ENCODE measurements at regions not wholly inside any gene's neighbourhood (a gene's known extent, or its start where the extent isn't known, plus 50 kb on each side); places are given as distances from the start of the nearest gene placed in this dataset.

GRCh38 chr2:58906081-58906645 lies 665.0 kb upstream of the FANCL start:
- Histone ChIP-seq H3K27me3 (no peaks in the 10 kb centered on the region), H3K4me3 (ENCODE audit: low read depth, low read length) (no peak overlapping the region), H3K36me3 (no peaks in the 10 kb centered on the region), H3K9me3 (no peaks in the 10 kb centered on the region), H3K4me1 (no peaks in the 10 kb centered on the region)
- TF ChIP-seq, protein P1, sequence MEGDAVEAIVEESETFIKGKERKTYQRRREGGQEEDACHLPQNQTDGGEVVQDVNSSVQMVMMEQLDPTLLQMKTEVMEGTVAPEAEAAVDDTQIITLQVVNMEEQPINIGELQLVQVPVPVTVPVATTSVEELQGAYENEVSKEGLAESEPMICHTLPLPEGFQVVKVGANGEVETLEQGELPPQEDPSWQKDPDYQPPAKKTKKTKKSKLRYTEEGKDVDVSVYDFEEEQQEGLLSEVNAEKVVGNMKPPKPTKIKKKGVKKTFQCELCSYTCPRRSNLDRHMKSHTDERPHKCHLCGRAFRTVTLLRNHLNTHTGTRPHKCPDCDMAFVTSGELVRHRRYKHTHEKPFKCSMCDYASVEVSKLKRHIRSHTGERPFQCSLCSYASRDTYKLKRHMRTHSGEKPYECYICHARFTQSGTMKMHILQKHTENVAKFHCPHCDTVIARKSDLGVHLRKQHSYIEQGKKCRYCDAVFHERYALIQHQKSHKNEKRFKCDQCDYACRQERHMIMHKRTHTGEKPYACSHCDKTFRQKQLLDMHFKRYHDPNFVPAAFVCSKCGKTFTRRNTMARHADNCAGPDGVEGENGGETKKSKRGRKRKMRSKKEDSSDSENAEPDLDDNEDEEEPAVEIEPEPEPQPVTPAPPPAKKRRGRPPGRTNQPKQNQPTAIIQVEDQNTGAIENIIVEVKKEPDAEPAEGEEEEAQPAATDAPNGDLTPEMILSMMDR (IDR thresholded peaks at IDR 0.05; ENCODE audit: low read depth, low read length): no peak
- no peak for DNase-seq

DNA sequence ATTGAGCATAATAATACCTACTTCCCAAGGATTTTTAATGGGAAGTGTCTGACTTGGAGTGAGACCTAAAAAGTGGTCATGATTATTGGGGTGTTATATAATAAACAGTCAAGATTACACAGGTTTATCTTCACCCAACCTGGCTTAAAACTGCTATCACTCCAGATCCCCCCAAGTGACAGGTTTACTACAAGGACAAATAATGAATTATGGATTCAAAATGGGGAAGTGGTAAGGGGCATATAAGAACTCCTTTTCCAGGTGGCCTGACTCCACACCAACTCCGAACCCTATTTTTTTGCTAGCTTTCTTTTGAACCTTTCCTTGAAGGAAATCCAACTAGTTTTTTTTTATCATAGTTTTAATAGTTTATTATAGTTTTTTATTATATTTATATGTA lies 663.0 kb upstream of the FANCL start:
- H3K4me3 ChIP-seq (ENCODE audit: low read depth, low read length): no peak overlapping the region
- H3K27me3 ChIP-seq: no peaks in the 10 kb centered on the region
- no peak for DNase-seq
- no peaks in the 10 kb centered on the region for H3K4me1 ChIP-seq
- no peaks in the 10 kb centered on the region for H3K36me3 ChIP-seq
- TF ChIP-seq, protein P1 (IDR thresholded peaks at IDR 0.05; ENCODE audit: low read depth, low read length): no peak
- H3K9me3 ChIP-seq: no peaks in the 10 kb centered on the region

DNA sequence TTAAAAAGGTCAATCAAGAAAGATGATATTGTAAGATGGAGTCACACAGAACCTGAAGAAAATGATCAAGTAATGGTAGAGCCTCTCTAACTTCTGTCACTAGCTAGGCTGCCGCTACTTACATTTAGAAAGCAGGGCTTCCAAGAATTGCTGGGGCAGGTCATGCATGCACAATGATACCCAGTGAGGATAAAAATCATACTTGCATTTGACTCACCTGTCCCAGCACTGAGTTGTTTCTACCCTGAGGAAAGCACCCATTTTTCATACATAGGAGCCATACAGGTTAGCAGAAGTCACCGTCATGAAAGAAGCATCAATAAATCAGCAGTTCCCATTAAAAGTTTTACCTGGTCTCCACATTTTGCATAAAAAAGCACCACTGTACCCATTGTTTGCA lies 662.3 kb upstream of the FANCL start:
- H3K4me3 ChIP-seq (ENCODE audit: low read depth, low read length): no peak overlapping the region
- DNase-seq: no peak
- H3K9me3 ChIP-seq: no peaks in the 10 kb centered on the region
- H3K36me3 ChIP-seq: no peaks in the 10 kb centered on the region
- no peaks in the 10 kb centered on the region for H3K27me3 ChIP-seq
- no peaks in the 10 kb centered on the region for H3K4me1 ChIP-seq
- TF ChIP-seq, protein P1 (IDR thresholded peaks at IDR 0.05; ENCODE audit: low read depth, low read length): no peak

DNA sequence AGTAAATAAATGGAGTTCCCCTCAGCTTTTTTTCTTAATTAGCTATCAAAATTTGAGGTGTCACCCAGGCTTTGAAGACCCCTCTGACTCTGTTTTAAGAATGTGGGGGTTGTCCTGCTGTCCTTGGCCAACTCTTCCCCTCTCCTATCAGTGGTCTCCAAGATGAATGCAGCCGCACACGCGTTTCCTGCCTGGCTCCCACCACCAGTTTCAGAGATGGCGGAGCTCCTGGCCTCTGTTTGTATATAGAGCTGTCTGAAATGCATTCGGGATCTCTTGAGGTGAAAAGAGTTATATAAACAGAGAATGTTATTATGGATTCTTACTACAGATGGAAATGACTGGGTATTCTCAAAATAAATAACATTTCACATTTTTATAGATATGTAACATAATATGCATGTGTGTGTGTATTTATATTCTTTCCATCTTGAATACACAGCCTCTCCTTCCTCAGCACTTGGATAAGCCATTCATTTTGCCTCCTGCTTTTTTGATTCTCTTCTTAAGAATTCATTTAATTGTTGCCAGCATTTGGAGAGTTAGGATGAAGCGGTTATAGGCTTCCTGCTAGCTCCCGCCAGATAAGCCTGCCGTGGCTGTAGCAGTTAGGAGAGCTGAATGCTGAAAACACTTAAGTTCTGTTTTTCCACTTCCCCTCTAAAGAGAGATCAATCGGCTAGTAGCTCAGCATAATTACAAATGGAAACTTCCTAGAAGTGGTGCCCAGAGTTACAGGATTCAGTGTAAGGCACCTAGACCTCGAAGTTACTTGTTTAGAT lies 659.3 kb upstream of the FANCL start:
- Histone ChIP-seq H3K4me3 (ENCODE audit: low read depth, low read length) (no peak overlapping the region), H3K9me3 (no peaks in the 10 kb centered on the region), H3K36me3 (no peaks in the 10 kb centered on the region), H3K4me1 (no peaks in the 10 kb centered on the region), H3K27me3 (no peaks in the 10 kb centered on the region)
- no peak for DNase-seq
- TF ChIP-seq, protein P1 (IDR thresholded peaks at IDR 0.05; ENCODE audit: low read depth, low read length): no peak

DNA sequence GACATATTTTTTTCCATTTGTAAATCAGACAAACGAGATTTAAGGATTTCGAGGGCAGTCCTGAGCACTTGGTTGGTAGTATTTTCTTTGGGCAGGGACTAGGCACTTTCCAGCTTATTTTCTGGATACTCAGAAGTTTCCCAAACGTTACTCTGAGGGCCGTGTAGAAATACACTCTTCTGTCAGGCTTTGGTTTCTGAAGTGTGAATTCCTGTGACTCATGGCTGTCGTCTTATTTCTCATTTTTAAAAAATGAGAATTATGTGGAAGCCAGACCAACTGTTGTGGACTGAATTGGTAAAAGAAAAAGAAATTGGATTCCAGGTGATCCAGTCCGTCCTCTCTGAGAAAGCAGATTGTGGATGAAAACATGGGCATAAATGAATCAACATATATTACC lies 658.6 kb upstream of the FANCL start:
- DNase-seq: no peak
- Histone ChIP-seq H3K9me3 (no peaks in the 10 kb centered on the region), H3K36me3 (no peaks in the 10 kb centered on the region), H3K4me1 (no peaks in the 10 kb centered on the region), H3K27me3 (no peaks in the 10 kb centered on the region), H3K4me3 (ENCODE audit: low read depth, low read length) (no peak overlapping the region)
- TF ChIP-seq, protein P1 (IDR thresholded peaks at IDR 0.05; ENCODE audit: low read depth, low read length): no peak

- no peaks in the 10 kb centered on the region for H3K9me3 ChIP-seq
- no peaks in the 10 kb centered on the region for H3K36me3 ChIP-seq
- no peaks in the 10 kb centered on the region for H3K27me3 ChIP-seq
- no peak for DNase-seq
- no peak overlapping the region for H3K4me3 ChIP-seq (ENCODE audit: low read depth, low read length)
- H3K4me1 ChIP-seq: no peaks in the 10 kb centered on the region
- TF ChIP-seq, protein P1 (IDR thresholded peaks at IDR 0.05; ENCODE audit: low read depth, low read length): no peak
Measured at GRCh38 chr2:58896638-58897037, 655.5 kb upstream of the FANCL start.

All from BE2C (cell line).